Adrenal gland (tissue), 5 donors: ENCODE measurements at regions not wholly inside any gene's neighbourhood (a gene's known extent, or its start where the extent isn't known, plus 50 kb on each side); places are given as distances from the start of the nearest gene placed in this dataset.

Experiments used
- CTCF ChIP-seq, 6 experiments: fragments of 450-650 bp in 4 of 6; fragments of 200-600 bp in 2 of 6; sonication (generic) in 1 of 6; IDR thresholded peaks; 1 replicate in 5 of 6; 2 replicates in 1 of 6; pipeline versions ENCODE4 v1.5.1 to v1.8.0; 2016 to 2021; ENCODE audit warnings: antibody characterized with exemption in 6 of 6, mild to moderate bottlenecking in 2 of 6, moderate library complexity in 1 of 6
- POLR2A ChIP-seq, 2 donors: fragments of 450-650 bp; IDR thresholded peaks; one replicate each; pipeline ENCODE4 v1.6.1; 2017; ENCODE audit warnings: antibody characterized with exemption in 2 of 2, mild to moderate bottlenecking in 2 of 2, moderate library complexity in 1 of 2
- donor health status: DM: no; HTN: no; CAD: no.

DNA sequence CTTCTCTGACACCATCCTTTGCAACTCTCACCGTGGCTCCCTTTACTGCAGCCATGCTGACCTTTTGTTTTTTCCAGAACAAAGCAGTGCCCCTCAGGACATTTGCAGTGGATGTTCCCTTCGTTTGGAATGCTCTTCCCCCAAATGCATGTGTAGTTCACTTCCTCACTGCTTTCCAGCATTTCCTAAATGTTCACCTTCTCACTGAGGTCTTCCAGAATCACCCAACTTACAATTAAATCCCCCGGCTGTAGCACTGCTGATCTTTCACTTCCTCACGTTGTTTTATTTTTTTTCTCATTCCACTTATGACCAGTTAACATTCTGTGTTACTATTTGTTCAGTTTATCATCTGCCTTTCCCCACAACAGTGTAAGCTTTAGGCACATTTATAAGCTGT lies 73.1 kb downstream of the GASK1B start:
- TF ChIP-seq CTCF (IDR thresholded peaks at IDR 0.05): no peak
- TF ChIP-seq POLR2A (IDR thresholded peaks at IDR 0.05): no peak
